NK-92 (cell line): ENCODE measurements at regions not wholly inside any gene's neighbourhood (a gene's known extent, or its start where the extent isn't known, plus 50 kb on each side); places are given as distances from the start of the nearest gene placed in this dataset.

ENCODE experiments used
- DNase-seq: peaks from one replicate; lab custom pipeline; 2025; ENCODE audit not compliant: unreplicated experiment; lab: John Stamatoyannopoulos, UW

GRCh38 chr2:129299756-129300155 lies 679.7 kb upstream of the RAB6C start:
- DNase-seq = no peak

DNA sequence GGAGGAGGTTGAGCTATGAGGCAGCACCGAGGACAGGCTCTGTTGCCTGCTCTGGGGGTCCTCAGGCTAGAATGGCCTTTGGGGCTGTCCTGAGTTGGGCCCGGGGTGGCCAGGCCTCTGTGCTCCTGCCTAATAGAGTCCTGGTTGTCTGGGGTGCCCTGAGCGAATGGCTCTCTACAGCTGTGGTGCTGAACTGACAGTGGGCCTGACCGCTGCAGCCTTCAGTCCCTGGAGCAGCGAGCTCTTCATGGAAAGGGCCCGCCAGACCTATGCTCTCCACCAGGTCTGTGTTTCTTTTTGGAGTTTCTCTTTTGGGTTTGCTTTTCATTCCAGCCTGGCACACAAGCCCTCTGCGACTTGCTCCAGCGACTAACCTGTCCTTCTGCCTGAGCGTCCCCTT lies 679.0 kb upstream of the RAB6C start:
- no peak for DNase-seq

DNA sequence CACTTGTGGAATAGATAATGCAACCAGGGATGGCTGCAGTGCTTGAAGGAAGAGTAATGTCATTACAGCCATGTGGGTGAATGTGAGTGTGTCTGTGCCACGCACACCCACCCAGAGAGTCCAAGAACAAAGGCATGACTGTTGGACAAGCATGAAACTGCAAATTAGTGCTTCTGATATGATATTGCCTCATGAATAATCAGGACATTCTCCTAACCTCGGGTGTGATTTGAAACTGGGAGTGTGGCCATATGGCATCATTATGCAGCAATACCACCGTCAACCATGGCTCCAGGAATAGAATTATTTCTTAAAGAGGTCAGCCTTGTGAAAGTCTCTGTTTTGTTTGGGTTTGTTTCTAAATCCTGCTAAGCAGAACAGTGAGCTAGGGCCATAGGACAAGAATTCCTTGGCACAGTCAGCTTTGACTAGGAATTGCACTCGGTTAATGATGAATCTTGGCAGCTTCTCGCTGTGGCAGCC lies 678.0 kb upstream of the RAB6C start:
- DNase-seq = no peak

DNA sequence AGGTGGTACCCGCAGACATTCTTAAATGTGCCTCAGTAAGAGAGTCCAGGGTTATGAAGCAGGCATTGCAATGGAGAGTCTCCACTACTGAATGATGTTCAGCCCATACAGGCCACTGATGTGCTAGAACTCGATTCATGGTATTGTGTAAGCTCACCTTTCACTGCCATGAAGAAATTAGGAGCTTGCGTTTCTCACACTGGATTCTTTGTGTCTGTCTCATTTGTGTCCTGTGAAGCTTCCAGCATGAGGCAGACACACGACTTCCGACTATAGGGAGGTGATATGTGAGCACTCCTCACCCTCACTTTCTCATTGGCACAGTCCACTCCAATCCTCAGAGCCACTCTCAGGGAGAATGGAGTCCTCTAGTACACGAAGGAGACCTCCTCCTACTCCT lies 677.4 kb upstream of the RAB6C start:
- no peak for DNase-seq

DNA sequence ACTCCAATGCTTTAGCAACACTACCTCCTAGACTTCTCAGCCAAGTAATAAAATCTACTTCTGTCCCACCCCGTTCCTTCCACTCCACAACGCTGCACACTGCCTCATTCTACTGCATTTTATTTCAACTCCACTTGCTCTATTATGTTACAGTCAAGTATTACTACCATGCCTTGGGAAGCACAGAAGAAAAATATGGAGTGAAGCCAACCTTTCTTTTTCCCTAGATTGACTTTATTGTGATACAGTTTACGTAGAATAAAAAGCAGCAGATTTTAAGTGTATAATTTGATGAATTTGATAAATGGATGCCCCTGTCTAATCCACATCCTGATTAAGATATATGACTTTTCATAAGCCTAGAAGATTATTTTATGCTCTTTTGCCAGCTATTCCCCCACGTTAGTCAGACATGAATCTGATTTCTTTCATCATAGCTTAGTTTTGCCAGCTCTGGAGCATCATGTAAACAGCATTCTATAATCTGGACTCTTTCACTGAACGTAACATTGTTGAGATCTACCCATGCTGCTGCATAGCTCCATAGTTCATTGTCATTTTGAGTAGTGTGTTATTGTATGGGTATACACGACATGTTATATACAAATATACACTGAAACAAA lies 676.8 kb upstream of the RAB6C start:
- DNase-seq = no peak

GRCh38 chr2:129314120-129314519 lies 665.3 kb upstream of the RAB6C start:
- DNase-seq = no peak

DNA sequence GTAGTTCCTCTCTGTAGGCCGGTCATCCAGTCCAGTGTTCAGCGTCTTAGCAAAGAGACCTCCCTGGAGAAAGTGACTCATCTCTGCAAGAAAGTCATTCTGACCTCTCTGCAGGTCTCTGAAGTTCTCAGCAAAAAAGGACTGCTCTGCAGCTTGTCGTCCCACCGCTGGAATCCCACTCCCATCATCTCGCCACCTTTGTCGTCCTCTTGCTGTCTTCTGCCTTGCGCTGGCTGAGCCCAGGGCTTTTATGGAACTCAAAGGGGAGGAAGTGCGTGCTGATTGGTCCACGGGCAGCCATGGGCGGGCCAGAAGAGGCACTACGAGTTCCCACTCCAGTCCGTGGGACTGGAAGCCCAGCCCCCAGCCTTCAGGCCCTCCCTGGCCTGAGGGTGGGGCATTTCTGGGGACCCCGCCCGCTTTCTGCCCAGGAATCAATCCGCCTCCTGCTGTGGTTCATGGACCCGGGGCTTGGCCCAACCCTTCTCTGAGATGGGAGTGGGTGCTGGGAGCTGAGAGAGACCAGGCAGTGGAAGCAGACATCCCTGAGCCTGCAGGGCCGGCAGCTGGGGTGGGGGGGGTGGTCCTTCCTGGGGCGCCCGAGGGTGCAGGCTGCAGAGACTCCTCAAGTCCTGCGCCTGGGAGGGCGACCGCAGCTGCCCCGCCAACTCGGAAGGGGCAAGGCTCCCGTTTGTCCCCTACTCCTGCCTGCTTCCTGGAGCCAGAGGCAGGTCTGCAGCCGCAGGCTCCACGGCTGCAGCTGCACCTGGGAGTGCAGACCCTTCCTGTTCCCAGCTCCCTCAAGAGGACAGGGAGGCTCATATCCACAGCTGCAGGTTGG lies 660.7 kb upstream of the RAB6C start:
- DNase-seq = no peak

- no peak for DNase-seq
These were observed 660.1 kb upstream of the RAB6C start for GRCh38 chr2:129319422-129319717.

DNA sequence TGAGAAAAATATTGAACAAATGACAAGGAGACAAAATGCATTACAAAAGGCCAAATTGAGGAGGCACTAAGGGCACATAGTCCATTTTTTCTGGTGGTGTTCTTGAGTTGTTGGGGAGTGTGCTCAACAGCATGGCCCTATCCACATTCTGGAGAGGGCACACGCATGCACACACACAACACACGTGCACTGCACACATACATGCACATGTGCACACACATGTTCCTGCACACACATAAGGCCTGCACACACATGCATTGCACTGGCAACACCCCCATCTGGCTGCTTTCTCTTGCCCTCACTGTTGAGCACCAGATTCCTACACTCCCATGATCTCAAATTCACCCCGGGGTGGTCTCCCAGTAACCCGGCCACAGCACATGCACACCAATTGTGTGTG lies 659.2 kb upstream of the RAB6C start:
- no peak for DNase-seq

GRCh38 chr2:129324349-129324748 lies 655.1 kb upstream of the RAB6C start:
- no peak for DNase-seq

GRCh38 chr2:129325151-129325550 lies 654.3 kb upstream of the RAB6C start:
- no peak for DNase-seq

- no peak for DNase-seq
These were observed 649.9 kb upstream of the RAB6C start for GRCh38 chr2:129329574-129329973.

- no peak for DNase-seq
These were observed 649.0 kb upstream of the RAB6C start for GRCh38 chr2:129330504-129330903.

GRCh38 chr2:129331638-129332037 lies 647.8 kb upstream of the RAB6C start:
- no peak for DNase-seq

DNA sequence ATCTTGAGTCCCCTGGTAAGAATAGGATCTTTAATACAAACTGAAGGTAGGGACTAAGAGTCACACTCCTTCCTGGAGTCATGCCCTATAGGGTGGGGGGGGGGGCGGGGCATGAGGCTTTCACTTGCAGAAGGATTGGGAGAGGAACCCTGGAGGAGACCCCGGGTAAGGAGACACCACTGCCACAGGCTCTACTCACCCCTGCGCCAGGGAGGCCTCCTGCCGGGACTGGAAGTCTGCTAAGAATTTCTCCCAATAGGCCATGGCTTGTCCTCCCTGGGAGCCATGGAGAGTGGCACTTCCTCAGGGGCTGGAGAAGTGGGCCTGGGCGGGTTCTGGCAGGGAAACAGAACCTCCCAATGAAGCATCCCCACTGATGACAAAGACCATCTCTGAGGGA lies 645.3 kb upstream of the RAB6C start:
- no peak for DNase-seq

DNA sequence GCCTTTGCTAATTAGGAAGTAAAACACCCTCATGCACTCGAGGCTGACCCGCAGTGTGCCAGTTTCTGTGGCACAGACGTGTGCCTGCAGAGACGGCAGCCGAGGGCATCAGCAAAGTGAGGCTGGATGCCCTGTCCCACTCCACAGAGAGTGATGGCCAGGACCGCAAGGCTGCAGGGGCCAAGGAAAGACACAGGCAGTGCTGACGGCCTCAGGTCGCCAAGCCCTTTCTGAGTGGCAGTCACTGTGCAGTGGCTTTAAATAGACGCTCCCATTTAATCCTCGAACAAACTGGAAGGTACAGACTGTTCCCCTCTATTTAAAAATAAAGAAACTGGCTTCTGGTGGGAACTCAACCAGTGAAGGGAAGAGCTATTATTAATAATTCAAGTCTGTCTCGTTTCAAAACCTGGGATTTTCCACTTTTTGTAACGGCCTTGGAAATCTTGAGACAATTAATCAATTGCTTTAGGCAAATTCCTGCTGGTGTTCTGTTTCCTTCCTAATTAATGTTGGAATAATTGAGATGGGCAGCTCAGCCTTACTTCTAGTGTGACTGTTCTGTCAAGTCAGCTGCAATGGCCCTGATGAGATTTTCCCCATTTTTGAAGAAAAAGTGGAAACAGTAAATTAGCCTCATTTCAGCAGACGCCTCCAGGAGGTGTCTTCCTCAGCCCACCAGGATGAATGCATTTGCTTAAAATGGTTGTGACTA lies 644.6 kb upstream of the RAB6C start:
- DNase-seq = no peak

- DNase-seq = no peak
These were observed 643.2 kb upstream of the RAB6C start for GRCh38 chr2:129336276-129336675.

DNA sequence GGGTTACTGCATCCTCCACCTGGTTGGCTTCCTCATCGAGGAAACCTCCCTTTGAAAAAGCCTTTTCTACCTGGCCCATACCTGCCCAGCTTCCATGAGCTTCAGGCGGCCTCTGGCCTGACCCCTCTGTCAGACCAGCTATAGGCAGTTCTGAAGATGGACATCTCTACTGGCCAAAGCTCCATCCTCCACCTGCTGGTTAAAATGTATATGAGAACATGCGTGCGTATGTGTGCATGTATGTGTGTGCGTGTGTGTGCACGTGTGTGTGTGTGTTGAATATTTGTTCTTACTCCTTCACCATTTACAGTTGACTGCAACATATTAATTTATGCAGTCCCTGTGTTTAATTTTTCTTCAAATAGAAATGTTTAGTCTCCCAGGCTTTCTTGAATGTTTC lies 642.4 kb upstream of the RAB6C start:
- DNase-seq = no peak

DNA sequence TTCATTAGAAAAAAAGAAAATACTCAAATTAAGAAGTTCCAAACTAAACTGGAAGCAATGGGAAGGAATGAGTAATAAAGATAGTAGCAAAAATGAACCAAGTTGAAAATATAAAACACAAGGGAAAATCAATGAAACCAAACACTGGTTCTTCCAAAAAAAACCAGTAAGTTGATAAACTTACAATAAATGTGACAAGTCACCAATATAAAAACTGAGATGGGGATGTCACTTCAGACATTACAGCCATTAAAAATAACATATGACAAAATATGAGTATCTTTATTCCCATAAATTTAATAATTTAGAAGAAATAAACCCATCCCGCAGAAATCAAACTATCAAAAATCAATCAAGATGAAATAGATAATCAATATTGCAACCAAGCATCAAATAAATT lies 633.9 kb upstream of the RAB6C start:
- no peak for DNase-seq

GRCh38 chr2:129347486-129348217 lies 631.8 kb upstream of the RAB6C start:
- DNase-seq = no peak

- DNase-seq = no peak
These were observed 624.8 kb upstream of the RAB6C start for GRCh38 chr2:129354631-129355030.

GRCh38 chr2:129361688-129362087 lies 617.8 kb upstream of the RAB6C start:
- DNase-seq = no peak
